ENCODE measurements at regions not wholly inside any gene's neighbourhood (a gene's known extent, or its start where the extent isn't known, plus 50 kb on each side); places are given as distances from the start of the nearest gene placed in this dataset.

DNA sequence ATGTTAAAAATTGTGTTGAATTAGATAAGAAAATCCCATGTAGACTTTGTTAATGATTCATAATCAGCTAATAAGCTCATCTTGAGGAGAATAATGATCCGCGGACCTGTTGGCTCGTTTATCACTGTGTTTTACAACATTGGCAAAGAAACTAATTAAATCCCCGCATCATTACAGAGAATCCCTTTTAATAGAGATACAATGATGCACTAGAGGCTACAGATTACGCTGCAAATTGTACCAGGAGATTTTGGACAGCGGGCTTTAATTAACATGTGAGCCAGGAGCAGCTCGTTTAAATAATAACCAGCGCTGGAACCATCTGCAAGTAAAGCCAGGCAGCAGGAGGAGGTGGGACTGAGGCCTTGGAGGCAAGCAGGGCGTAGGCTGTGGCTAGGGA is 280.3 kb upstream of the POU3F1 start:
- Histone ChIP-seq H3K27me3 (ENCODE audit: insufficient read depth) (no peaks in the 10 kb centered on the region), H3K36me3 (ENCODE audit: insufficient read depth) (no peaks in the 10 kb centered on the region), H3K27ac (ENCODE audit: low read depth) (no peak overlapping the region), H3K4me2 (no peak overlapping the region), H3K9me2 (ENCODE audit: insufficient read depth) (peaks cover 9% of the 10 kb centered on the region; the same call in 1 of the 2 replicates), H3K4me3 (no peak overlapping the region), H2AFZ (no peak overlapping the region), H3K4me1 (ENCODE audit: insufficient read depth) (no peaks in the 10 kb centered on the region), H3K79me2 (replicated peaks; ENCODE audit: insufficient read depth) (no peaks in the 10 kb centered on the region), H4K20me1 (replicated peaks; ENCODE audit: insufficient read depth) (no peaks in the 10 kb centered on the region), H3F3A (replicated peaks; ENCODE audit: low read depth) (no peaks in the 10 kb centered on the region)
- Mint-ChIP-seq H3K9me3 (no peaks in the 10 kb centered on the region), H3K27me3 (ENCODE audit: insufficient read depth, low read depth, poor library complexity) (peaks cover 3% of the 10 kb centered on the region), H3K36me3 (ENCODE audit: low read depth) (0 out of 3 replicates have a peak, but pooled peaks cover 2% of the 10 kb centered on the region), H3K27ac (no peak overlapping the region), H3K4me1 (peaks cover 5% of the 10 kb centered on the region; the same call in 1 of the 3 replicates), H3K4me3 (no peak overlapping the region)
- DNase-seq (ENCODE audit: low spot score) = no peak
- TF ChIP-seq CREB1 (CRISPR knock-in tag; IDR thresholded peaks at IDR 0.05; ENCODE audit: low read depth) (no peak), ZNF114 (CRISPR knock-in tag; IDR thresholded peaks at IDR 0.05) (no peak), EZH2 (IDR thresholded peaks at IDR 0.05; ENCODE audit: low read depth, unreplicated experiment) (no peak)
- ATAC-seq = no peak

DNA sequence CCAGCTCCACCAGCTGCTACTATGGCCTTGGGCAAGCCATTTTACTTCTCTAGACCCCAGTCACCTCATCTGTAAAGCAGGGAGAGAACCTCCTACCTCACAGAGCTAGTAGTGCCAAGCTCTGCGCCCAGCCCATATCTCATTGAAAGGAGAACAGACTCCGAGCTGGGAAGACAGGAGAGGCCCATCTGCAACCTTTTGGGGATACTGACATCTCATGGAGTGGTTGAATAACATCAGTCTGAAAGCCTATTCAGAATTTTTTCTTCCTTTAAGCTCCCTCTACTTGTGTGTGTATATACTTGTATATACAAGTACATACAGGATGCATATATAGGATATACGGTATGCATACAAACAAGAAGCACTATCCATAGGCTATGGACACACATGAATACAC is 279.5 kb upstream of the POU3F1 start:
- Histone ChIP-seq H3K36me3 (ENCODE audit: insufficient read depth) (no peaks in the 10 kb centered on the region), H3K4me1 (ENCODE audit: insufficient read depth) (no peaks in the 10 kb centered on the region), H3K27me3 (ENCODE audit: insufficient read depth) (no peaks in the 10 kb centered on the region), H3K4me3 (no peak overlapping the region), H3F3A (replicated peaks; ENCODE audit: low read depth) (no peaks in the 10 kb centered on the region), H2AFZ (no peak overlapping the region), H3K9me2 (ENCODE audit: insufficient read depth) (peaks cover 2% of the 10 kb centered on the region; the same call in 1 of the 2 replicates), H4K20me1 (replicated peaks; ENCODE audit: insufficient read depth) (no peaks in the 10 kb centered on the region), H3K4me2 (no peak overlapping the region), H3K79me2 (replicated peaks; ENCODE audit: insufficient read depth) (no peaks in the 10 kb centered on the region), H3K27ac (ENCODE audit: low read depth) (no peak overlapping the region)
- ATAC-seq (no peak), DNase-seq (ENCODE audit: low spot score) (no peak)
- no peaks in the 10 kb centered on the region for H3K9me3 Mint-ChIP-seq
- peaks cover 3% of the 10 kb centered on the region for H3K27me3 Mint-ChIP-seq (ENCODE audit: insufficient read depth, low read depth, poor library complexity)
- H3K4me3 Mint-ChIP-seq = no peak overlapping the region
- H3K4me1 Mint-ChIP-seq = peaks cover 5% of the 10 kb centered on the region; the same call in 1 of the 3 replicates
- TF ChIP-seq, protein P1, sequence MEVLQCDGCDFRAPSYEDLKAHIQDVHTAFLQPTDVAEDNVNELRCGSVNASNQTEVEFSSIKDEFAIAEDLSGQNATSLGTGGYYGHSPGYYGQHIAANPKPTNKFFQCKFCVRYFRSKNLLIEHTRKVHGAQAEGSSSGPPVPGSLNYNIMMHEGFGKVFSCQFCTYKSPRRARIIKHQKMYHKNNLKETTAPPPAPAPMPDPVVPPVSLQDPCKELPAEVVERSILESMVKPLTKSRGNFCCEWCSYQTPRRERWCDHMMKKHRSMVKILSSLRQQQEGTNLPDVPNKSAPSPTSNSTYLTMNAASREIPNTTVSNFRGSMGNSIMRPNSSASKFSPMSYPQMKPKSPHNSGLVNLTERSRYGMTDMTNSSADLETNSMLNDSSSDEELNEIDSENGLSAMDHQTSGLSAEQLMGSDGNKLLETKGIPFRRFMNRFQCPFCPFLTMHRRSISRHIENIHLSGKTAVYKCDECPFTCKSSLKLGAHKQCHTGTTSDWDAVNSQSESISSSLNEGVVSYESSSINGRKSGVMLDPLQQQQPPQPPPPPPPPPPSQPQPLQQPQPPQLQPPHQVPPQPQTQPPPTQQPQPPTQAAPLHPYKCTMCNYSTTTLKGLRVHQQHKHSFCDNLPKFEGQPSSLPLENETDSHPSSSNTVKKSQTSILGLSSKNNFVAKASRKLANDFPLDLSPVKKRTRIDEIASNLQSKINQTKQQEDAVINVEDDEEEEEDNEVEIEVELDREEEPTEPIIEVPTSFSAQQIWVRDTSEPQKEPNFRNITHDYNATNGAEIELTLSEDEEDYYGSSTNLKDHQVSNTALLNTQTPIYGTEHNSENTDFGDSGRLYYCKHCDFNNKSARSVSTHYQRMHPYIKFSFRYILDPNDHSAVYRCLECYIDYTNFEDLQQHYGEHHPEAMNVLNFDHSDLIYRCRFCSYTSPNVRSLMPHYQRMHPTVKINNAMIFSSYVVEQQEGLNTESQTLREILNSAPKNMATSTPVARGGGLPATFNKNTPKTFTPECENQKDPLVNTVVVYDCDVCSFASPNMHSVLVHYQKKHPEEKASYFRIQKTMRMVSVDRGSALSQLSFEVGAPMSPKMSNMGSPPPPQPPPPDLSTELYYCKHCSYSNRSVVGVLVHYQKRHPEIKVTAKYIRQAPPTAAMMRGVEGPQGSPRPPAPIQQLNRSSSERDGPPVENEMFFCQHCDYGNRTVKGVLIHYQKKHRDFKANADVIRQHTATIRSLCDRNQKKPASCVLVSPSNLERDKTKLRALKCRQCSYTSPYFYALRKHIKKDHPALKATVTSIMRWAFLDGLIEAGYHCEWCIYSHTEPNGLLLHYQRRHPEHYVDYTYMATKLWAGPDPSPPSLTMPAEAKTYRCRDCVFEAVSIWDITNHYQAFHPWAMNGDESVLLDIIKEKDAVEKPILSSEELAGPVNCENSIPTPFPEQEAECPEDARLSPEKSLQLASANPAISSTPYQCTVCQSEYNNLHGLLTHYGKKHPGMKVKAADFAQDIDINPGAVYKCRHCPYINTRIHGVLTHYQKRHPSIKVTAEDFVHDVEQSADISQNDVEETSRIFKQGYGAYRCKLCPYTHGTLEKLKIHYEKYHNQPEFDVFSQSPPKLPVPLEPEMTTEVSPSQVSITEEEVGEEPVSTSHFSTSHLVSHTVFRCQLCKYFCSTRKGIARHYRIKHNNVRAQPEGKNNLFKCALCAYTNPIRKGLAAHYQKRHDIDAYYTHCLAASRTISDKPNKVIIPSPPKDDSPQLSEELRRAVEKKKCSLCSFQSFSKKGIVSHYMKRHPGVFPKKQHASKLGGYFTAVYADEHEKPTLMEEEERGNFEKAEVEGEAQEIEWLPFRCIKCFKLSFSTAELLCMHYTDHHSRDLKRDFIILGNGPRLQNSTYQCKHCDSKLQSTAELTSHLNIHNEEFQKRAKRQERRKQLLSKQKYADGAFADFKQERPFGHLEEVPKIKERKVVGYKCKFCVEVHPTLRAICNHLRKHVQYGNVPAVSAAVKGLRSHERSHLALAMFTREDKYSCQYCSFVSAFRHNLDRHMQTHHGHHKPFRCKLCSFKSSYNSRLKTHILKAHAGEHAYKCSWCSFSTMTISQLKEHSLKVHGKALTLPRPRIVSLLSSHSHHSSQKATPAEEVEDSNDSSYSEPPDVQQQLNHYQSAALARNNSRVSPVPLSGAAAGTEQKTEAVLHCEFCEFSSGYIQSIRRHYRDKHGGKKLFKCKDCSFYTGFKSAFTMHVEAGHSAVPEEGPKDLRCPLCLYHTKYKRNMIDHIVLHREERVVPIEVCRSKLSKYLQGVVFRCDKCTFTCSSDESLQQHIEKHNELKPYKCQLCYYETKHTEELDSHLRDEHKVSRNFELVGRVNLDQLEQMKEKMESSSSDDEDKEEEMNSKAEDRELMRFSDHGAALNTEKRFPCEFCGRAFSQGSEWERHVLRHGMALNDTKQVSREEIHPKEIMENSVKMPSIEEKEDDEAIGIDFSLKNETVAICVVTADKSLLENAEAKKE (CRISPR knock-in tag; IDR thresholded peaks at IDR 0.05) = no peak
- TF ChIP-seq, protein P2, sequence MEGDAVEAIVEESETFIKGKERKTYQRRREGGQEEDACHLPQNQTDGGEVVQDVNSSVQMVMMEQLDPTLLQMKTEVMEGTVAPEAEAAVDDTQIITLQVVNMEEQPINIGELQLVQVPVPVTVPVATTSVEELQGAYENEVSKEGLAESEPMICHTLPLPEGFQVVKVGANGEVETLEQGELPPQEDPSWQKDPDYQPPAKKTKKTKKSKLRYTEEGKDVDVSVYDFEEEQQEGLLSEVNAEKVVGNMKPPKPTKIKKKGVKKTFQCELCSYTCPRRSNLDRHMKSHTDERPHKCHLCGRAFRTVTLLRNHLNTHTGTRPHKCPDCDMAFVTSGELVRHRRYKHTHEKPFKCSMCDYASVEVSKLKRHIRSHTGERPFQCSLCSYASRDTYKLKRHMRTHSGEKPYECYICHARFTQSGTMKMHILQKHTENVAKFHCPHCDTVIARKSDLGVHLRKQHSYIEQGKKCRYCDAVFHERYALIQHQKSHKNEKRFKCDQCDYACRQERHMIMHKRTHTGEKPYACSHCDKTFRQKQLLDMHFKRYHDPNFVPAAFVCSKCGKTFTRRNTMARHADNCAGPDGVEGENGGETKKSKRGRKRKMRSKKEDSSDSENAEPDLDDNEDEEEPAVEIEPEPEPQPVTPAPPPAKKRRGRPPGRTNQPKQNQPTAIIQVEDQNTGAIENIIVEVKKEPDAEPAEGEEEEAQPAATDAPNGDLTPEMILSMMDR (conservative IDR thresholded peaks at IDR 0.05; ENCODE audit: low read depth in 2 of 2) = peak in 1 of 2 experiments; percentile 30; a peak in 1 of 4 replicates
- no peak overlapping the region for H3K27ac Mint-ChIP-seq
- 0 out of 3 replicates have a peak, but pooled peaks cover 2% of the 10 kb centered on the region for H3K36me3 Mint-ChIP-seq (ENCODE audit: low read depth)

Data from GM23338 (cell line).